ENCODE measurements at regions not wholly inside any gene's neighbourhood (a gene's known extent, or its start where the extent isn't known, plus 50 kb on each side); places are given as distances from the start of the nearest gene placed in this dataset.
A peak's percentile ranks its signal among the peaks of the same experiment; 100 is the strongest.

DNA sequence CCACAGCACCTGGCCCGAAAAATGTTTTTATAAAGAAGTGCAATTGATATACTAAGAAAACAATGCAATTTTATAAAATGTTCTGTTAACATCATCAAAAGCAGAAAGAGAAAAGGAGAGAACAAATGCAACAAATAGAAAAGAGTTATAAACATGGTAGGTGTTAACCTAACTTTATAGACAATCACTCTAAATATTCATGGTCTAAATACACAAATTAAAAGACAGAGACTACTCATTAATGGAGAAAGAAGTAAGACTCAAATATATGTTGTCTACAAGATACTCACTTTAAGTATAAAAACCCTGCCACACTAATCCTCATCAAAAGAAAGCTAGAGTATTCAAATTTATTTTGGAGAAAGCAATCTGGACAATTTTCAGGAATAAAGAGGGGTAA lies 425.3 kb upstream of the ANKRD30A start:
- no peak for DNase-seq (ENCODE audit: low read depth)

DNA sequence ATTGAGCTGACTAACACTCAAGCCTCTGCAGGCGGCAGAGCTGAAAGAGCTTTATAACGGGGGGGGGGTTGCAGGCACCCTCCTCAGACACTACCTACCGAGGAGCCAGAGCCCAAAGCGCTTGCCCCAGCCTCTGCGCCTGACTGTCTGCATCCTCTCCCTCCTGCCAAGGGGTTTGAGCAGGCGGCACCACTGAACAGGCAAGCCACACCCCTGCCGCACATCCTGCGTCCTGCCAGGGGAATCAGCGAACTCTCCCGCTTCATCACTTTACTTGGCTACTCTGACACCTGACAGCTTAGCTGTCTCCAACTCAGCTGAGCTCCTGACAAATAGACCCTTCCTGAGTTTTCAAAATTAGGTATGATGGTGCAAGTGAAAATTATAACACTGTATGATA lies 432.6 kb upstream of the ANKRD30A start:
- DNase-seq (ENCODE audit: low read depth), result no peak

DNA sequence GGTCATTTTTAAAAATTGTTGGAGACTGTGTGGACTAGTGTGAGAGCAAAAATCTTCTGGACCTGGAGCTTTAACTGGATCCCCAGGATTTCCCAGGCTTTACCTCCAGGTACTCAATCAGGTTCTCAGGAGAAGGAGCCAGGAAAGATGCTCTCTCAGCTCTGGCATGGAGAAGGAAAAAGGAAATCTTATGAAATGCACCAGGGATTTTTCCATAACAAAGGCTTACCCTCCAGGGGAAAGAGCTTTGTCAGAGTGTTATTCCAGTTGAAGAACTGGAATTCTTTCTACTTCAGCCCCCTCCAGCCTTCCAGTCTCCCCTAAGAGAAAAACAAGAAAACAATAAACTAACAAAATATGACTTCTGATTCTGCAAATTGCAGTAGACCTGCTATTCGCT lies 436.7 kb upstream of the ANKRD30A start:
- DNase-seq (ENCODE audit: low read depth), result no peak

- no peak for DNase-seq (ENCODE audit: low read depth)
Measured at GRCh38 chr10:36683421-36683820, 442.0 kb upstream of the ANKRD30A start.

- peak; percentile 18 for DNase-seq (ENCODE audit: low read depth)
Measured at GRCh38 chr10:36681751-36682632, 443.4 kb upstream of the ANKRD30A start.

DNA sequence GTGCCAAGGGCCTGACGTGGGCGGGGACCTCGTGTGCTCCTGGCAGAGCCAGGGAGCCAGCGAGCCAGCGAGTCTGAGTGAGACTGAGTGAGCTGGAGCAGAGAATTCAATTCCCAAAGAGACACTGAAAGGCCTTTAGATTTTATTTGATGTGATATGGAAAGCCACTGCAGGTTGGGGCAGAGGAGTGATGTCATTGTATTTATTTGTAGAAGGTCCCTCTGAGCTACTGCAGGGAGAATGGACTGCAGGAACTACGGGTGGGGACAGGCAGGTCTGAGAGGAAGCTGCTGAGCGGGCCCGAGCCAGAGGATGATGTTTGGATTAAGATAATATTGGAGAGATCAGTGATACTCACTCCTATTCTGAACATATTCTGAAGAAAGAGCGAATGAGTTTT lies 445.8 kb upstream of the ANKRD30A start:
- peak; percentile 18 for DNase-seq (ENCODE audit: low read depth)

- no peak for DNase-seq (ENCODE audit: low read depth)
Measured at GRCh38 chr10:36677431-36677768, 448.0 kb upstream of the ANKRD30A start.

- peak; percentile 43 for DNase-seq (ENCODE audit: low read depth)
Measured at GRCh38 chr10:36676756-36677430, 448.5 kb upstream of the ANKRD30A start.

- no peak for DNase-seq (ENCODE audit: low read depth)
Measured at GRCh38 chr10:36676321-36676720, 449.1 kb upstream of the ANKRD30A start.

GRCh38 chr10:36675458-36675880 lies 449.9 kb upstream of the ANKRD30A start:
- peak; percentile 76 for DNase-seq (ENCODE audit: low read depth)

DNA sequence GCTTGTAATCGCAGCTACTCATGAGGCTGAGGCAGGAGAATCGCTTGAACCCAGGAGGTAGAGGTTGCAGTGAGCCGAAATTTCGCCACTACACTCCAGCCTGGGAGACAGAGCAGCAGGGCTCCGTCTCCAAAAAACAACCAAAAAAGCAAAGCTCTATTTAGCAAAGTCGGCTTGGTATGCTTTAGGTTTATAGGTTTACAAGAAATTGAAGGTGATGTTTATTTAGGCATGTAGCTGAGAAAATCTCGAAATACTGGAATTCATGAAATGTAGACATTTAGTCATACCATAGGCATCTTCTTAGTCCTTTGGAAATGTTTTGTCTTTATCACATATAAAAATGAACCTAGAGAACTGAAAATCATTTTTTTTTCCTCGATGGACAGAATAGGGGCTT lies 453.8 kb upstream of the ANKRD30A start:
- peak; percentile 36 for DNase-seq (ENCODE audit: low read depth)

- peak; percentile 30 for DNase-seq (ENCODE audit: low read depth)
Measured at GRCh38 chr10:36670621-36671402, 454.6 kb upstream of the ANKRD30A start.

DNA sequence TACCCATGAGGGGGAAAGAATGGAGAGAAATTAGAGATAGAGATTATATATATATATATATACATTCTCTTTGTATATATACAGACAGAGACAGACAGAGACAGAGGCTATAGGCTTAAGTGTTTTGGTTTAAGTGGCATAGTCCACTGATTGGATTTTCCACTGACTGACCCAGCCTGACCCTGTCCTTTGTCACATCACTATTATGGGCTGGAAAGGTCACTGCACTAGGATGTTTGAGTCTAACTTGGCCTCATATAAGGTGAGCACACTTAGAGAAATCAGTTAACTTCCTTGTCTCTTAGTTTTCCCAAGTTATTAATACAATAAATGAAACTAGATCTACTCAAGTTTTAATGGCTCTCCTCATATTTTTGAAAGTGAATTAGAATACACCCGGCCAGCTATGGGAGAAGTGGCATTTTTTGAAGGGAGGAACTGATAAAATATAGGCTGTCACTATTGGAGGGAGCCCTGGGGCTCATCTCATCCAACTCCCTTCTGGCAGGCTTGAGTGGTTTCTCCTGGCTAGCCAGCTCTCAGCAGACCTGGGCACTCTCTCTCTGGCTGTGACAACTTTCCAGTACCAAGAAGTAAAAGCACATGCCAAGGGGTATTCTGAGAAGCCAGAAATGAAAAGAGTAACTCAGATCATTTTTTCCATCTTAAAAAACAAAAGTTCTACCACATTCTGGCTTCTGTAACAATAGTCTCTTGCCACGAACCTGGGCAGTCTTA lies 455.6 kb upstream of the ANKRD30A start:
- no peak for DNase-seq (ENCODE audit: low read depth)

GRCh38 chr10:36666451-36666850 lies 458.9 kb upstream of the ANKRD30A start:
- DNase-seq (ENCODE audit: low read depth), result no peak

DNA sequence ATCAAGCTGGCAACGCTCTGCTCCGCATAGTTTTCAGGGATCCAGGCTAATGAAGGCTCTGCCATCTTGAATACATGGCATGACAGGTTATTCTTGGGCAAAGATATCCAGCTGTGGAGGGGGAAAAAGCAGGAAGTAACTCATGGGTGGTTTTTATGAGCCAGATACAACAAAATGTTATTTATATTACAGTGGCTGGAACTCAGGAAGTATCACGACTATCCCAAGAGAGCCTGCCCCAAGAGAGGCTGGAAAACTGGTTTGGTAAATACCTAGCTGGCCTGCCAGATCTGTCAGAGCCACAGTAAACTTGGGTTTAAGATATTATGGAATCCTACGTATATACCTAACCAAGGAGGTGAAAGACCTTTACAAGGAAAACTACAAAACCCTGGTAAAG lies 462.8 kb upstream of the ANKRD30A start:
- no peak for DNase-seq (ENCODE audit: low read depth)

- no peak for DNase-seq (ENCODE audit: low read depth)
Measured at GRCh38 chr10:36650274-36650673, 475.1 kb upstream of the ANKRD30A start.

DNA sequence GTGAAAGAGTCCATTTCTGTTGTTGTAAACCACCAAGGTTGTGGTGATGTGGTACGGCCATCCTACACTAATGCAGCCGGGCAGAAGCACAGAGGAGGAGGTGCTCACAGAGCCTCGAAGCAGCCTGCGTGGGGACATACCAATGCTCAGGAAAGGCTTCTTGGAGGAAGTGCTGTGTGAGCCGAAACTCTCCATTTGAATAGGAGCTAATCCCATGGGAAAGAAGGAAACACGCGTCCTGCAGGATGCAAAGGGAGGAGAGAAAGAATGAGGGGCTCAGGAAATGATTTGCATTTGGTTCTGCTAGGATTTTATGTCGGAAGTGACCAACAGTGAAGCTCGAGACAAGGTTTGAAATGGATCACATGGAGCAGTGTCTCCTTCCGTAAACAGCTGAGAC lies 477.9 kb upstream of the ANKRD30A start:
- no peak for DNase-seq (ENCODE audit: low read depth)

DNA sequence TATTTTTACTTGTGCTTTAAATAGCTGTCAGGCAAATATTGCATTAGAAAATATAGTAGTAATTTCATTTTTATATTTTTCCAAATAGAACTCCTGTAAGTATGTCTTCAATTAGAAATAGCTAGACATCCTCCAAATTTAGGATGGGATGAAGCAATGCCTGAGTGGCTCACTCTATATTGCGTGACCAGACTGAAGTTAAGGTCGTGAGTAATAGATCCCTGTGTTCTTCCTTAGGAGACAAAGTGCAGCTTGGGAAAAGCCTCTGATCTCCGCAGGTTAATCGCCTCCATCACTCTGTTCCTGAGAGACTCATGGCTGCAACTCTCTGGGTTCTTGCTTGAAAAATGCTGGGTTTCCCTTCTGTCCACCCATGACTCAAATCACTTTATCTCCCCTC lies 484.8 kb upstream of the ANKRD30A start:
- no peak for DNase-seq (ENCODE audit: low read depth)

DNA sequence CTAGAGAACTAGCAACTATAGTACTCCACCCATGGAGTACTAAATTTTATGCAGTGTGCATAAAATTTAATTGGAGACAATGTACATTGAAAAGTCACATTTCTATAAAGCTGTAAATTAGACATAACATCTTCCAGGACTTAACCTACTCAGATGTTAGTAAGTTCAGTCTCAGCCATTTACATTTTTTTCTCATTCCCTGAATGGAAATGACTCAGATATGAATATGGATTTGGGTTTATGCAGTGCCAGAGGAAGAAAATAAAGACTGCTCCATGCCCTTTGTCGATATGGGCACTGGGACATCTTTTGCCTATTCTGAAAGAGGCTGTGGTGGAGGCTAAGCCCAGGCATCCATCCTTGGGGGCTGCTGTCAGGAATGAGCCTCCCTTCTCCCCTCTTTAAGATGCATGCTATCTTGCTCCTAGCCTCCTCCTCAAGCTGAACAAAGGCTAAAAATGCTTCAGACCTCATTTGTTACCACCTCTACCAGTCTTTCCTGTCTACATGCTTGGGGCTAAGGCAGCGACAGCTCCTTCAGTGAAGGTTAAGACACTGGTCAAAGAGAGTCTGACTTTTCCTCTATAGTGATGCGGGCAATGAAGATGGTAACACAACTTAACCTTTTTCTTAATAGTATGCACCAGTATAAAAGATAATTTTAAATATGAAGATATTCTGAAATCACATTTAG lies 486.8 kb upstream of the ANKRD30A start:
- DNase-seq (ENCODE audit: low read depth), result no peak

DNA sequence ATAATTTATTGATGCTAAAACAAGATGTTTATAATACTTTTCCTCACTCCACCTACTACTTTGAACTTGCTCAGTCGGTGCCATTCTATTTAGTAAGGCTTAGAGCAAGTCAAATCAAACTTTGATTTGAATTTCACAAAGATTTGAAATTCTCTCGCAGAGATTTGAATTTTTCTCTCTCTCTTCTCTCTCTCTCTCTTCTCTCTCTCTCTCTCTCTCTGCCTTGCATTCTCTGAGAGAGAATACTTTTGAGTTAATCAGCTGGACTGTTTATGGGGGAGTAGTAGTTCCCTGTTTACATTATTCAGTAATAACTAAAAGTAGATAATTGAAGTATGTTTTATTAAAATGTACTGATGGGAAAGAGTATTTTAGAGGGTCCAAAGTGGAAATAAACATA lies 488.5 kb upstream of the ANKRD30A start:
- DNase-seq (ENCODE audit: low read depth), result no peak

GRCh38 chr10:36636285-36636839 lies 489.0 kb upstream of the ANKRD30A start:
- DNase-seq (ENCODE audit: low read depth), result no peak
